GM23338 (cell line): ENCODE measurements at regions not wholly inside any gene's neighbourhood (a gene's known extent, or its start where the extent isn't known, plus 50 kb on each side); places are given as distances from the start of the nearest gene placed in this dataset.

Source experiments
- ATAC-seq: fragments of 200-7000 bp; cut with Tn5 transposase; 3 replicates; pipeline ENCODE4 v1.9.1; 2020
- DNase-seq: peaks from one replicate; pipeline ENCODE4 v3.0.0-alpha.2; 2015; ENCODE audit warnings: low spot score
- H2AFZ ChIP-seq: fragments of 200-600 bp; sonication (generic); 2 replicates; pipeline ENCODE4 v1.8.0; 2016; ENCODE audit warnings: antibody characterized with exemption, mild to moderate bottlenecking, moderate library complexity
- H3F3A ChIP-seq: fragments of 200-600 bp; sonication (generic); replicated peaks from 2 replicates; pipeline ENCODE4 v1.8.0; 2017; ENCODE audit warnings: antibody characterized with exemption, mixed run types, low read depth
- H3K27ac ChIP-seq: fragments of 200-600 bp; sonication (generic); 2 replicates; pipeline ENCODE4 v1.6.1; 2016; ENCODE audit warnings: low read depth
- H3K27me3 ChIP-seq: fragments of 200-600 bp; sonication (generic); 2 replicates; pipeline ENCODE4 v1.8.0; 2016; ENCODE audit warnings: mild to moderate bottlenecking, mixed run types, moderate library complexity; ENCODE audit not compliant: insufficient read depth
- H3K36me3 ChIP-seq: fragments of 200-600 bp; sonication (generic); 2 replicates; pipeline ENCODE4 v1.8.0; 2016; ENCODE audit warnings: mild to moderate bottlenecking; ENCODE audit not compliant: insufficient read depth
- H3K4me1 ChIP-seq: fragments of 200-600 bp; sonication (generic); 2 replicates; pipeline ENCODE4 v1.8.0; 2016; ENCODE audit warnings: mild to moderate bottlenecking, moderate library complexity; ENCODE audit not compliant: insufficient read depth
- H3K4me2 ChIP-seq: fragments of 200-600 bp; sonication (generic); 2 replicates; pipeline ENCODE4 v1.7.1; 2017; ENCODE audit warnings: mixed run types
- H3K4me3 ChIP-seq: fragments of 200-600 bp; sonication (generic); 2 replicates; pipeline ENCODE4 v1.6.1; 2016; ENCODE audit warnings: mixed run types
- H3K79me2 ChIP-seq: fragments of 200-600 bp; sonication (generic); replicated peaks from 2 replicates; pipeline ENCODE4 v1.8.0; 2017; ENCODE audit warnings: mild to moderate bottlenecking; ENCODE audit not compliant: insufficient read depth
- H3K9me2 ChIP-seq: fragments of 200-600 bp; sonication (generic); 2 replicates; pipeline ENCODE4 v1.8.0; 2017; ENCODE audit not compliant: insufficient read depth
- H4K20me1 ChIP-seq: fragments of 200-600 bp; sonication (generic); replicated peaks from 2 replicates; pipeline ENCODE4 v1.8.0; 2017; ENCODE audit warnings: mild to moderate bottlenecking; ENCODE audit not compliant: insufficient read depth
- H3K27ac Mint-ChIP-seq: 2 replicates; pipeline ENCODE4 v1.8.0; 2020; ENCODE audit warnings: inconsistent platforms, mild to moderate bottlenecking, moderate library complexity, mixed read lengths
- H3K27me3 Mint-ChIP-seq: 3 replicates; pipeline ENCODE4 v1.8.0; 2022; ENCODE audit warnings: low read depth, mild to moderate bottlenecking, moderate library complexity, mixed read lengths, inconsistent platforms; ENCODE audit not compliant: insufficient read depth, poor library complexity
- H3K36me3 Mint-ChIP-seq: 3 replicates; pipeline ENCODE4 v1.8.0; 2021; ENCODE audit warnings: low read depth, mild to moderate bottlenecking, inconsistent platforms, moderate library complexity, mixed read lengths
- H3K4me1 Mint-ChIP-seq: 3 replicates; pipeline ENCODE4 v1.8.0; 2020; ENCODE audit warnings: mild to moderate bottlenecking, inconsistent platforms, mixed read lengths
- H3K4me3 Mint-ChIP-seq: 3 replicates; pipeline ENCODE4 v1.8.0; 2021; ENCODE audit warnings: moderate library complexity, mild to moderate bottlenecking, inconsistent platforms, mixed read lengths
- H3K9me3 Mint-ChIP-seq: 3 replicates; pipeline ENCODE4 v1.8.0; 2020; ENCODE audit warnings: moderate library complexity, mild to moderate bottlenecking, inconsistent platforms, mixed read lengths
- CREB1 ChIP-seq: fragments of 250-450 bp; sonication (Bioruptor Pico); IDR thresholded peaks from 2 replicates; pipeline ENCODE4 v1.5.0; 2020; ENCODE audit warnings: low read depth, mild to moderate bottlenecking, moderate library complexity
- CTCF ChIP-seq, 2 experiments: fragments of 200-600 bp in 1 of 2; sonication (generic) in 1 of 2; conservative IDR thresholded peaks; 2 replicates each; pipeline versions ENCODE4 v1.5.1 to v1.6.1; 2016 to 2017; ENCODE audit warnings: antibody characterized with exemption in 2 of 2, low read depth in 2 of 2, mild to moderate bottlenecking in 2 of 2, moderate library complexity in 1 of 2
- ETS1 ChIP-seq: IDR thresholded peaks from 2 replicates; pipeline ENCODE4 v1.6.1; 2016; ENCODE audit warnings: antibody characterized with exemption
- EZH2 ChIP-seq: fragments of 200-600 bp; sonication (generic); IDR thresholded peaks from one replicate; pipeline ENCODE4 v1.8.0; 2017; ENCODE audit warnings: antibody characterized with exemption, mild to moderate bottlenecking, low read depth; ENCODE audit not compliant: unreplicated experiment
- EZH2phosphoT487 ChIP-seq: fragments of 200-600 bp; sonication (generic); IDR thresholded peaks from one replicate; pipeline ENCODE4 v1.8.1; 2018; ENCODE audit warnings: antibody characterized with exemption; ENCODE audit not compliant: unreplicated experiment
- JUNB ChIP-seq: IDR thresholded peaks from one replicate; pipeline ENCODE4 v1.6.1; 2016; ENCODE audit warnings: antibody characterized with exemption; ENCODE audit not compliant: unreplicated experiment
- NANOG ChIP-seq: IDR thresholded peaks from 2 replicates; pipeline ENCODE4 v1.6.1; 2016; ENCODE audit warnings: antibody characterized with exemption, borderline replicate concordance
- POLR2AphosphoS5 ChIP-seq: IDR thresholded peaks from 2 replicates; pipeline ENCODE4 v1.6.1; 2016; ENCODE audit warnings: antibody characterized with exemption, low read depth
- REST ChIP-seq: IDR thresholded peaks from one replicate; pipeline ENCODE4 v1.6.1; 2018; ENCODE audit warnings: antibody characterized with exemption; ENCODE audit not compliant: unreplicated experiment
- STAT1 ChIP-seq: IDR thresholded peaks from one replicate; pipeline ENCODE4 v1.6.1; 2016; ENCODE audit warnings: antibody characterized with exemption; ENCODE audit not compliant: unreplicated experiment
- ZNF114 ChIP-seq: fragments of 250-450 bp; sonication (Bioruptor Pico); IDR thresholded peaks from 2 replicates; pipeline ENCODE4 v1.5.0; 2020; ENCODE audit warnings: mild to moderate bottlenecking, moderate library complexity
- ZNF331 ChIP-seq: fragments of 250-450 bp; sonication (Bioruptor Pico); IDR thresholded peaks from 2 replicates; pipeline ENCODE4 v1.5.0; 2020; ENCODE audit warnings: low read depth, mild to moderate bottlenecking, moderate library complexity
- ZNF462 ChIP-seq: fragments of 250-450 bp; sonication (Bioruptor Pico); IDR thresholded peaks from 2 replicates; pipeline ENCODE4 v1.5.0; 2020; ENCODE audit warnings: mild to moderate bottlenecking, moderate library complexity

GRCh38 chr10:21041763-21042458 lies 144.8 kb upstream of the NEBL start:
- Histone ChIP-seq H3K4me1 (0 out of 2 replicates have a peak, but pooled peaks cover 11% of the 10 kb centered on the region), H3K36me3 (no peaks in the 10 kb centered on the region), H3K27ac (no peak overlapping the region), H2AFZ (no peak overlapping the region), H3K79me2 (no peaks in the 10 kb centered on the region), H3K4me3 (no peak overlapping the region), H3K4me2 (no peak overlapping the region), H3F3A (no peaks in the 10 kb centered on the region), H3K27me3 (no peaks in the 10 kb centered on the region), H3K9me2 (no peaks in the 10 kb centered on the region), H4K20me1 (no peaks in the 10 kb centered on the region)
- DNase-seq (no peak), ATAC-seq (no peak)
- no peak overlapping the region for H3K27ac Mint-ChIP-seq
- TF ChIP-seq STAT1 (no peak), CTCF (conservative IDR thresholded peaks at IDR 0.05; ENCODE audit: low read depth in 2 of 2) (no peak), EZH2 (no peak), POLR2AphosphoS5 (no peak), EZH2phosphoT487 (no peak), ZNF462 (CRISPR knock-in tag) (no peak), REST (no peak), ZNF331 (CRISPR knock-in tag) (no peak), JUNB (no peak), NANOG (no peak), CREB1 (CRISPR knock-in tag) (no peak), ETS1 (no peak), ZNF114 (CRISPR knock-in tag) (no peak)
- no peak overlapping the region for H3K4me3 Mint-ChIP-seq
- no peaks in the 10 kb centered on the region for H3K27me3 Mint-ChIP-seq
- peaks cover 9% of the 10 kb centered on the region; the same call in 2 of the 3 replicates for H3K4me1 Mint-ChIP-seq
- no peaks in the 10 kb centered on the region for H3K36me3 Mint-ChIP-seq
- no peaks in the 10 kb centered on the region for H3K9me3 Mint-ChIP-seq
